Cardiac fibroblast (primary cell): ENCODE measurements at regions not wholly inside any gene's neighbourhood (a gene's known extent, or its start where the extent isn't known, plus 50 kb on each side); places are given as distances from the start of the nearest gene placed in this dataset.

Experiments
- DNase-seq, 2 donors: peaks; one replicate each; pipeline versions ENCODE4 v3.0.0 to v3.0.0-alpha.2; 2010; ENCODE audit warnings: low read depth in 2 of 2
- H3K4me3 ChIP-seq, 2 donors: replicated peaks in 1 of 2; 1 replicate in 1 of 2; 2 replicates in 1 of 2; pipeline ENCODE4 v1.5.1; 2011; ENCODE audit warnings: low read depth in 2 of 2, low read length in 2 of 2, mild to moderate bottlenecking in 2 of 2, moderate library complexity in 1 of 2
- CTCF ChIP-seq: IDR thresholded peaks from one replicate; pipeline ENCODE4 v1.5.1; 2011; ENCODE audit warnings: low read depth, mild to moderate bottlenecking, low read length, inconsistent platforms

GRCh38 chr15:35722501-35722900, 176.5 kb upstream of the DPH6 start:
- no peak for TF ChIP-seq CTCF
- no peak overlapping the region for H3K4me3 ChIP-seq
- no peak for DNase-seq

- TF ChIP-seq CTCF, result no peak
- H3K4me3 ChIP-seq, result no peak overlapping the region
- no peak for DNase-seq
Measured at GRCh38 chr15:35723120-35723847, 177.3 kb upstream of the DPH6 start.

DNA sequence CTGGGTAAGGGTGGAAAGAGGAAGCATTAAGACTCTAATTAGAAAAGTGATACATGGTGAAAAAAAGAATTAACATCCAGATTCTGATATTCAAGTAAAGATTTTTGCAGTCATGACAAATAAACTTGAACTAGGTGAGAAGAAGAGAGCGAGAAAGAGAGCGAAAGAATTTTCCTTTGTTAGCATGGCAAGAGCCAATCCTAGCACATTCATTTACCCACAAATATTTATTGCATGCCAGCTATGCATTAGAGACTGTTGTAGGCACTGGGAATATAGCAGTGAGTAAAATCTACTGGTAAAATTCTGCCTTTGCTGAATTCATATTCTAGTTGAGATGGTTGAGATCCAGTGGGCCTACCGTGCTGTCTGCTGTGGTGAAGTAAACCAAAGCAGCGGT, 177.9 kb upstream of the DPH6 start:
- H3K4me3 ChIP-seq, result no peak overlapping the region
- DNase-seq, result no peak
- TF ChIP-seq CTCF, result no peak

GRCh38 chr15:35724626-35725025, 178.7 kb upstream of the DPH6 start:
- H3K4me3 ChIP-seq, result no peak overlapping the region
- no peak for DNase-seq
- no peak for TF ChIP-seq CTCF

- no peak overlapping the region for H3K4me3 ChIP-seq
- TF ChIP-seq CTCF, result no peak
- DNase-seq, result peak; percentile 29 to 60
Measured at GRCh38 chr15:35725353-35725752, 179.4 kb upstream of the DPH6 start.

GRCh38 chr15:35727627-35728026, 181.7 kb upstream of the DPH6 start:
- DNase-seq, result no peak
- no peak for TF ChIP-seq CTCF
- H3K4me3 ChIP-seq, result no peak overlapping the region
